D721Med (cell line): ENCODE measurements at regions not wholly inside any gene's neighbourhood (a gene's known extent, or its start where the extent isn't known, plus 50 kb on each side); places are given as distances from the start of the nearest gene placed in this dataset.
"Not testable (repeated sequence)": the region's sequence is repeated elsewhere in the genome, so short reads cannot be mapped to it uniquely, and the experiment has no call there.

ENCODE experiments used
- DNase-seq: peaks from one replicate; pipeline ENCODE4 v3.0.0; 2011; ENCODE audit warnings: low spot score; ENCODE audit not compliant: insufficient read length
- FAIRE-seq: peaks from 2 replicates; lab custom pipeline; 2011; peaks lifted over from hg19 to GRCh38; lab: Jason Lieb, UNC
- CTCF ChIP-seq: IDR thresholded peaks from 2 replicates; pipeline ENCODE4 v1.5.1; 2012; ENCODE audit warnings: mild to moderate bottlenecking, control low read depth; ENCODE audit not compliant: insufficient read depth; ENCODE audit errors: missing control alignments

DNA sequence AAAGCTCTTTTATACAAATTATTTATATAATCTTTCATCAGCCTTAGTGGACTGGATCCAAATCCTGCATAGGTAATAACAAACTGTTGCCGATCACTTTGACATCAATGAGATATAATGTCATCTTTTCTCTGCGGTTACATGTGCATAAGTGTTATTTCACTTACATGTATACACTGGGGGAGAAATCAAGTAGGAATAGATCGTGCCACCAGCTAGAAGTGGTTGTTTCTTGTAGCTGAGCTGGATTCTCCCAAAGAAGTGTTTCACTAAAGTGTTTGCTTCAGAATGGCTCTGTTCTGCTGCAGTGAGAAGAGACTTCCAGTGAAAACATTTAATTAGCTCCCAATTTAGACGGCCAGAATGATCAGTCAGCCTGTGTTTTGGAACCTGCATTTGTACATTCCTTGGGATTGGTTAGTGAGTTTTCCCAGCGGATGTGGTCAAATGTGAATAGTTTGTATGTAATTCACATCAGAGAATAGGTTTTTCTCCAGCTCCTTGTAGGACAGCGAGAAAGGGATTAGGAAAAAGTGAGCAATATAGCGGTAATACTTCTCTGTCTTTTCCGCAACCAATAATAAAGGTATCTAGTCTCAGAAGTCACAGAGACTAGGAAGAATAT lies 163.1 kb upstream of the CCN2 start:
- FAIRE-seq: no peak
- no peak for TF ChIP-seq CTCF
- DNase-seq: no peak

DNA sequence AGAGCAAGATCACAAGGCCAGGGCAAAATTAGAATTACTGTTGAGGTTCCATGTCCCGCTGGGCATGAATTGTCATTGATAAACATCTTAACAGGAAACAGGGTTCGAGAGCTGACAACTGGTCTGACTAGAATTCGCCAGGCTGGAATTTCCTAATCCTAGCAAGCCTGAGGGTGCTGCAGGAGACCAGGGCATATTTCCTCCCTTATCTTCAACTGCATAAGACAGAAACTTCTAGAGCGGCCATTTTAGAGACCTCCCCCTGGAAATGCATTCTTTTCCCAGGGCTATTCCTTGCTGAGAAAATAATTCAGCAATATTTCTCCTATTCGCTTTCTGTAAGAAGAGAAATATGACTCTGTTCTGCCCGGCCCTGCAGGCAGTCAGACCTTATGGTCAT lies 158.6 kb upstream of the CCN2 start:
- DNase-seq, FAIRE-seq: not testable (repeated sequence)

GRCh38 chr6:132107896-132108295 lies 156.7 kb upstream of the CCN2 start:
- FAIRE-seq: no peak
- no peak for DNase-seq
- TF ChIP-seq CTCF: no peak

DNA sequence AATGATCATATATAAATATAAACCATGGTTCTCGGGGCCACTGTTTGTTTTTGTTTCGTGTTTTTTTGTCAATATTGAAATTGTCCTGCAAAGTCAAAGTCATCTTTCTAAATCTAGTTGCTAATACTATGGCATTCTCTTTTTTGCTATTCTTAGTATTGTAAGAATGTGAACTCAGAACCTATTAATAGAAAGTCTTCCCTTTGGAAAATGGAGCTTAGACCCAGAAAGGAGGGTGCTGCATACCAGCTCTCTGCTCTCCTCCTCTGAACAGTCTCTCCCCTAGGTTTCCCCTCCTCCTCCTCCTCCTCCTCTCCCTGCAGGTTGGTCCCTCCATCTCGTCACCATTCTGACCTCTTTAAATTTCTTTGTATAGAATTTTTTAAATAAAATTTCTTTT lies 150.4 kb upstream of the CCN2 start:
- FAIRE-seq (no peak), DNase-seq (no peak)
- TF ChIP-seq CTCF: no peak

GRCh38 chr6:132100388-132100990 lies 149.3 kb upstream of the CCN2 start:
- DNase-seq (no peak), FAIRE-seq (no peak)
- no peak for TF ChIP-seq CTCF

DNA sequence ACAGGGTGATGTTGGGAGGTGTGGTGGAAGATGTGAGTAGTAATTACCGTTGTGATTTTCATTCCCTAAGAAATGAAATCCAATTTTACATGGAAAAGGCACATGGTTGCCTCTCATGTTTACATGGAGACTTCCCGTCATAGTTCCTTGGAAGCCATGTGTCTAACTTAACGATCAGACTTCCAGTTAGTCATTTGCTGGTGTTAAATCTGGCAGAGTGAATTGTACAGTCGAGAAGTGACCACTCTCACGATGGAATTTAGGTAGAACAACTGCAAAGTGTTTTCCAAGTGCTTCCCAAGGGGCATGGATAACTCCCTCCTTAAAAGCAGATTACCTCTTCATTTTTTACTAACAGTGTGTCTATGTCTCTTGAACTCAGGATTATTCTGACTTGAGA lies 145.8 kb upstream of the CCN2 start:
- DNase-seq: no peak
- no peak for FAIRE-seq
- no peak for TF ChIP-seq CTCF

DNA sequence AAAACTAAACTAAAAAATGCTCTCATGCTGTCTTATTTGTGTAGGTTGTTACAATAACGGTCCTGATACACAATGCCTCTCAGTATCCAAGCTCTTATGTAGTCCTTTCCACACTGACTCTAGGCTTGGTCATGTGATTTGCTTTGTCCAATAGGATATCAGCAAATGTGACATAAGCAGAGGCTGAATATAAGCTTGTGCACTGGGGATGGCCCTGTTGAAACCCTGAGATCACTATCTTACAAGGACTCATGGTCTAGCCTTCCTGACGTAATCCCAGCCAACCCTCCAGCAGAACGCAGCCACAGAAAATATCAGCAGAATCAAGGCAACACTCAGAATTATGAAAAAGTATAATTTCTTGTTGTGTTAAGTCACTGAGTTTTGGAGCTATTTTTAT lies 145.1 kb upstream of the CCN2 start:
- no peak for DNase-seq
- no peak for FAIRE-seq
- TF ChIP-seq CTCF: no peak
